Thyroid gland (tissue), 4 donors: ENCODE measurements at regions not wholly inside any gene's neighbourhood (a gene's known extent, or its start where the extent isn't known, plus 50 kb on each side); places are given as distances from the start of the nearest gene placed in this dataset.

Source experiments
- POLR2A ChIP-seq, 2 donors: fragments of 450-650 bp; IDR thresholded peaks; one replicate each; pipeline ENCODE4 v1.6.1; 2017; ENCODE audit warnings: antibody characterized with exemption in 2 of 2, mild to moderate bottlenecking in 2 of 2, moderate library complexity in 1 of 2
- TF ChIP-seq, protein P1 (sequence below), 6 experiments: fragments of 200-600 bp in 3 of 6; fragments of 450-650 bp in 3 of 6; sonication (generic) in 3 of 6; IDR thresholded peaks; one replicate each; pipeline ENCODE4 v1.5.1; 2016 to 2019; ENCODE audit warnings: antibody characterized with exemption in 6 of 6, mild to moderate bottlenecking in 2 of 6, inconsistent platforms in 1 of 6, moderate library complexity in 1 of 6

DNA sequence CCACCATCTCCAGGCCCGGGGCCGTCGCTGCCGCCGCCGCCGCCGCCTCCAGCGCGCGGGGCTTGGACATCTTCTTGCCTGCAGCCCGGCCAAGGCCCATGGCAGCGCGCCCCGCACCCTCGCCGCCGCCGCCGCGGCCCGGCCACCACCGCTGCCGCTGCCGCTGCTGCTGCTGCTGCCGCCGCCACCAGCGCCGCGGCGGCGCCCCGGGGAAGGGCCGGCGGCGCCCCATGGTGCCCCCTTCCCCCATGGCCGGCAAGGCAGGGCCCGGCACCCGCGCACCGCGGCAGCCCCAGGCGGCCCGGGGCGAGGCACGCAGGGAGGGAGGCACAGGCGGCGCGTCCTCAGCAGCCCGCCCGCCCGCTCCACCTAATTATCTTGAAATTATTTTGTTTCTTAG lies 3057.4 kb downstream of the RPIA start:
- TF ChIP-seq, protein P1, sequence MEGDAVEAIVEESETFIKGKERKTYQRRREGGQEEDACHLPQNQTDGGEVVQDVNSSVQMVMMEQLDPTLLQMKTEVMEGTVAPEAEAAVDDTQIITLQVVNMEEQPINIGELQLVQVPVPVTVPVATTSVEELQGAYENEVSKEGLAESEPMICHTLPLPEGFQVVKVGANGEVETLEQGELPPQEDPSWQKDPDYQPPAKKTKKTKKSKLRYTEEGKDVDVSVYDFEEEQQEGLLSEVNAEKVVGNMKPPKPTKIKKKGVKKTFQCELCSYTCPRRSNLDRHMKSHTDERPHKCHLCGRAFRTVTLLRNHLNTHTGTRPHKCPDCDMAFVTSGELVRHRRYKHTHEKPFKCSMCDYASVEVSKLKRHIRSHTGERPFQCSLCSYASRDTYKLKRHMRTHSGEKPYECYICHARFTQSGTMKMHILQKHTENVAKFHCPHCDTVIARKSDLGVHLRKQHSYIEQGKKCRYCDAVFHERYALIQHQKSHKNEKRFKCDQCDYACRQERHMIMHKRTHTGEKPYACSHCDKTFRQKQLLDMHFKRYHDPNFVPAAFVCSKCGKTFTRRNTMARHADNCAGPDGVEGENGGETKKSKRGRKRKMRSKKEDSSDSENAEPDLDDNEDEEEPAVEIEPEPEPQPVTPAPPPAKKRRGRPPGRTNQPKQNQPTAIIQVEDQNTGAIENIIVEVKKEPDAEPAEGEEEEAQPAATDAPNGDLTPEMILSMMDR (IDR thresholded peaks at IDR 0.05) = no peak
- no peak for TF ChIP-seq POLR2A (IDR thresholded peaks at IDR 0.05)
